Endothelial cell (in vitro differentiated cells): ENCODE measurements at regions not wholly inside any gene's neighbourhood (a gene's known extent, or its start where the extent isn't known, plus 50 kb on each side); places are given as distances from the start of the nearest gene placed in this dataset.

Source experiments
- DNase-seq: peaks from one replicate; pipeline ENCODE4 v3.0.0; 2021; ENCODE audit warnings: low spot score
- H3K27ac Mint-ChIP-seq: one replicate; pipeline ENCODE4 v1.8.0; 2021; ENCODE audit warnings: mixed read lengths, inconsistent platforms; ENCODE audit not compliant: unreplicated experiment
- H3K27me3 Mint-ChIP-seq: one replicate; pipeline ENCODE4 v1.8.0; 2021; ENCODE audit warnings: mild to moderate bottlenecking, moderate library complexity, mixed read lengths, inconsistent platforms; ENCODE audit not compliant: unreplicated experiment
- H3K36me3 Mint-ChIP-seq: one replicate; pipeline ENCODE4 v1.8.0; 2021; ENCODE audit warnings: mild to moderate bottlenecking, low read depth, mixed read lengths, inconsistent platforms; ENCODE audit not compliant: unreplicated experiment
- H3K4me1 Mint-ChIP-seq: one replicate; pipeline ENCODE4 v1.8.0; 2021; ENCODE audit warnings: mild to moderate bottlenecking, mixed read lengths, inconsistent platforms; ENCODE audit not compliant: unreplicated experiment
- H3K4me3 Mint-ChIP-seq: one replicate; pipeline ENCODE4 v1.8.0; 2021; ENCODE audit warnings: mild to moderate bottlenecking, mixed read lengths, inconsistent platforms; ENCODE audit not compliant: unreplicated experiment
- H3K9me3 Mint-ChIP-seq: one replicate; pipeline ENCODE4 v1.8.0; 2021; ENCODE audit warnings: mixed read lengths, inconsistent platforms; ENCODE audit not compliant: unreplicated experiment
- TF ChIP-seq, protein P1 (sequence below): fragments of 200-600 bp; sonication (generic); IDR thresholded peaks from one replicate; pipeline ENCODE4 v1.5.0; 2021; ENCODE audit warnings: antibody characterized with exemption; ENCODE audit not compliant: unreplicated experiment

GRCh38 chr2:20128506-20129330 lies 77.3 kb upstream of the LAPTM4A start:
- peaks cover 33% of the 10 kb centered on the region for H3K4me1 Mint-ChIP-seq
- no peak for DNase-seq
- H3K9me3 Mint-ChIP-seq = no peaks in the 10 kb centered on the region
- no peak overlapping the region for H3K27ac Mint-ChIP-seq
- H3K27me3 Mint-ChIP-seq = peaks cover 8% of the 10 kb centered on the region
- no peaks in the 10 kb centered on the region for H3K36me3 Mint-ChIP-seq
- TF ChIP-seq, protein P1, sequence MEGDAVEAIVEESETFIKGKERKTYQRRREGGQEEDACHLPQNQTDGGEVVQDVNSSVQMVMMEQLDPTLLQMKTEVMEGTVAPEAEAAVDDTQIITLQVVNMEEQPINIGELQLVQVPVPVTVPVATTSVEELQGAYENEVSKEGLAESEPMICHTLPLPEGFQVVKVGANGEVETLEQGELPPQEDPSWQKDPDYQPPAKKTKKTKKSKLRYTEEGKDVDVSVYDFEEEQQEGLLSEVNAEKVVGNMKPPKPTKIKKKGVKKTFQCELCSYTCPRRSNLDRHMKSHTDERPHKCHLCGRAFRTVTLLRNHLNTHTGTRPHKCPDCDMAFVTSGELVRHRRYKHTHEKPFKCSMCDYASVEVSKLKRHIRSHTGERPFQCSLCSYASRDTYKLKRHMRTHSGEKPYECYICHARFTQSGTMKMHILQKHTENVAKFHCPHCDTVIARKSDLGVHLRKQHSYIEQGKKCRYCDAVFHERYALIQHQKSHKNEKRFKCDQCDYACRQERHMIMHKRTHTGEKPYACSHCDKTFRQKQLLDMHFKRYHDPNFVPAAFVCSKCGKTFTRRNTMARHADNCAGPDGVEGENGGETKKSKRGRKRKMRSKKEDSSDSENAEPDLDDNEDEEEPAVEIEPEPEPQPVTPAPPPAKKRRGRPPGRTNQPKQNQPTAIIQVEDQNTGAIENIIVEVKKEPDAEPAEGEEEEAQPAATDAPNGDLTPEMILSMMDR = no peak
- no peak overlapping the region for H3K4me3 Mint-ChIP-seq

DNA sequence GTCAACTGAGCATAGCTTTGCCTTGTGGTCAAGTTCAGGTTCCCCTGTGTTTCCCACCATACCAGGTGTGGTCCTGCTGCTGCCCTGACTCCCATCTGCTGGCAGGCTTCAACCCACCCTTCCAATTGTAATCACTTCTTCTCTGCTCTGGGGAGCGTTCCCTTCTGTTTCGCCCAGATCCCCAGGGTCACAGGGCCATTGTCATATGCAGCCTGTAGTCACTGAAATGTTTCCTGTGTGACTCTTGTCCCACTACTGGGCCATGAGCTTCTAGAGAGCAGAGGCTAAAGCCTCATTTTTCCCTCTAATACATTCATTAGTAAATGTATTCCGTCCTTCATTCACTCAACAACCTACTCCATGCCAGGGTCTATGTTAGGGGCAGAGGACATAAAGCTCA lies 75.0 kb upstream of the LAPTM4A start:
- Mint-ChIP-seq H3K9me3 (no peaks in the 10 kb centered on the region), H3K4me1 (peaks cover 32% of the 10 kb centered on the region), H3K4me3 (no peak overlapping the region), H3K36me3 (no peaks in the 10 kb centered on the region), H3K27me3 (peaks cover 10% of the 10 kb centered on the region), H3K27ac (no peak overlapping the region)
- no peak for DNase-seq
- TF ChIP-seq, protein P1 = no peak

GRCh38 chr2:20126040-20126439 lies 74.6 kb upstream of the LAPTM4A start:
- Mint-ChIP-seq H3K27ac (no peak overlapping the region), H3K9me3 (peaks cover under 1% of the 10 kb centered on the region), H3K36me3 (no peaks in the 10 kb centered on the region), H3K4me3 (no peak overlapping the region), H3K4me1 (peaks cover 30% of the 10 kb centered on the region), H3K27me3 (peaks cover 13% of the 10 kb centered on the region)
- TF ChIP-seq, protein P1 = no peak
- DNase-seq = no peak

DNA sequence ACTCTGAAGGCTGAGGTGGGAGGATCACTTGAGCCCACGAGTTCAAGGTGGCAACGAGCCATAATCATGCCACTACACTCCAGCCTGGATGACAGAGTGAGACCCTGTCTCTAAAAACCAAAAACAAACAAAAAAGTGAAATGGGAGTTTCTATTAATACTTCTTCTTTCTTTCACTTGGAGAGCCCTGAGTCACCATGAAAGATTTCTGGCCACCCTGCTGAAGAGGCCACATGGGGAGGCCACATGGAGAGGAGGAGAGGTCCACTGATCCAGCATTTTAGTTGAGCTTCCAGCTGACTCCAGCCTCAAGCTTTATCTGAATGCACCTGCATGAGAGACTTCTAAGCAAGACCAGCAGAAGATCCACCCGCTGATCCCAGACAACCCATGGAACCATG lies 74.2 kb upstream of the LAPTM4A start:
- Mint-ChIP-seq H3K4me3 (no peak overlapping the region), H3K27ac (no peak overlapping the region), H3K27me3 (peaks cover 14% of the 10 kb centered on the region), H3K36me3 (no peaks in the 10 kb centered on the region), H3K4me1 (peaks cover 31% of the 10 kb centered on the region), H3K9me3 (peaks cover 3% of the 10 kb centered on the region)
- DNase-seq = no peak
- TF ChIP-seq, protein P1 = no peak

DNA sequence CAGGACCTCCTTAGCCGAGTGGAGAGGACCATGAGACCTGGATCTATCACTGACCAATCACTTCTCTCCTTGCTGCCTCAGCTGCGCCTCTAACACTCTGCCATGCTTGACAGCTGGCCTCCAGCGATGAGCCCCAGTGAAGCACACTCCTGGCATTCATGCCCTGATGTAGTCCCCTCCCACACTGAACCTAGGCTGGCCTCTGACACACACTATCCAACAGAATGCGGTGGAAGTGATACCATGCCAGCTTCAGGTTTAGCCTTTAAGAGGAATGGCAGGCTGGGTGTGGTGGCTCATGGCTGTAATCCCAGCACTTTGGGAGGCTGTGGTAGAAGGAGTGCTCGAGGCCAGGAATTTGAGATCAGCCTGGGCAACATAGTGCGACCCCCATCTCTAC lies 73.7 kb upstream of the LAPTM4A start:
- H3K4me1 Mint-ChIP-seq = peaks cover 31% of the 10 kb centered on the region
- H3K9me3 Mint-ChIP-seq = peaks cover 3% of the 10 kb centered on the region
- TF ChIP-seq, protein P1 = no peak
- H3K36me3 Mint-ChIP-seq = no peaks in the 10 kb centered on the region
- H3K27ac Mint-ChIP-seq = no peak overlapping the region
- no peak for DNase-seq
- H3K27me3 Mint-ChIP-seq = peaks cover 14% of the 10 kb centered on the region
- no peak overlapping the region for H3K4me3 Mint-ChIP-seq
